CD4-positive, alpha-beta T cell treated with Interleukin-21 for 1 hour (primary cell): ENCODE measurements at regions not wholly inside any gene's neighbourhood (a gene's known extent, or its start where the extent isn't known, plus 50 kb on each side); places are given as distances from the start of the nearest gene placed in this dataset.
"Not testable (repeated sequence)": the region's sequence is repeated elsewhere in the genome, so short reads cannot be mapped to it uniquely, and the experiment has no call there.

Experiments
- DNase-seq: peaks from one replicate; pipeline ENCODE4 v3.0.0-alpha.2; 2020

- DNase-seq, result no peak
Observed at GRCh38 chr1:60703155-60703554, 379.2 kb upstream of the NFIA start.

- DNase-seq, result no peak
Observed at GRCh38 chr1:60699325-60699724, 383.0 kb upstream of the NFIA start.

- no peak for DNase-seq
Observed at GRCh38 chr1:60697204-60697994, 385.0 kb upstream of the NFIA start.

GRCh38 chr1:60696512-60696911 lies 385.8 kb upstream of the NFIA start:
- DNase-seq, result no peak

- DNase-seq, result no peak
Observed at GRCh38 chr1:60695716-60696171, 386.6 kb upstream of the NFIA start.

GRCh38 chr1:60694980-60695379 lies 387.4 kb upstream of the NFIA start:
- no peak for DNase-seq

- no peak for DNase-seq
Observed at GRCh38 chr1:60692031-60692430, 390.3 kb upstream of the NFIA start.

GRCh38 chr1:60688221-60688620 lies 394.1 kb upstream of the NFIA start:
- not testable (repeated sequence) for DNase-seq

- no peak for DNase-seq
Observed at GRCh38 chr1:60681095-60681860, 401.1 kb upstream of the NFIA start.

GRCh38 chr1:60679524-60680375 lies 402.6 kb upstream of the NFIA start:
- no peak for DNase-seq

GRCh38 chr1:60678802-60679201 lies 403.6 kb upstream of the NFIA start:
- DNase-seq, result no peak

- no peak for DNase-seq
Observed at GRCh38 chr1:60678391-60678790, 404.0 kb upstream of the NFIA start.

- no peak for DNase-seq
Observed at GRCh38 chr1:60672449-60672848, 409.9 kb upstream of the NFIA start.

GRCh38 chr1:60670302-60670701 lies 412.1 kb upstream of the NFIA start:
- DNase-seq, result no peak

GRCh38 chr1:60668585-60668984 lies 413.8 kb upstream of the NFIA start:
- no peak for DNase-seq

- DNase-seq, result no peak
Observed at GRCh38 chr1:60665311-60665710, 417.1 kb upstream of the NFIA start.

- no peak for DNase-seq
Observed at GRCh38 chr1:60664086-60664625, 418.2 kb upstream of the NFIA start.

GRCh38 chr1:60662486-60663044 lies 419.8 kb upstream of the NFIA start:
- DNase-seq, result no peak

GRCh38 chr1:60657926-60658325 lies 424.4 kb upstream of the NFIA start:
- DNase-seq, result no peak

GRCh38 chr1:60655679-60656355 lies 426.5 kb upstream of the NFIA start:
- no peak for DNase-seq

- not testable (repeated sequence) for DNase-seq
Observed at GRCh38 chr1:60640033-60640551, 442.3 kb upstream of the NFIA start.

- no peak for DNase-seq
Observed at GRCh38 chr1:60639287-60639686, 443.1 kb upstream of the NFIA start.
